HFF-Myc (cell line): ENCODE measurements at regions not wholly inside any gene's neighbourhood (a gene's known extent, or its start where the extent isn't known, plus 50 kb on each side); places are given as distances from the start of the nearest gene placed in this dataset.

Source experiments
- DNase-seq: peaks from one replicate; pipeline ENCODE4 v3.0.0-alpha.2; 2011; ENCODE audit warnings: low read depth; ENCODE audit errors: extremely low read depth
- H3K4me3 ChIP-seq: replicated peaks from 2 replicates; pipeline ENCODE4 v1.5.1; 2011; ENCODE audit warnings: low read depth, mild to moderate bottlenecking, control low read depth, low read length
- CTCF ChIP-seq: IDR thresholded peaks from 2 replicates; pipeline ENCODE4 v1.5.1; 2012; ENCODE audit warnings: mild to moderate bottlenecking, low read depth, low read length, control low read depth; ENCODE audit errors: missing control alignments

DNA sequence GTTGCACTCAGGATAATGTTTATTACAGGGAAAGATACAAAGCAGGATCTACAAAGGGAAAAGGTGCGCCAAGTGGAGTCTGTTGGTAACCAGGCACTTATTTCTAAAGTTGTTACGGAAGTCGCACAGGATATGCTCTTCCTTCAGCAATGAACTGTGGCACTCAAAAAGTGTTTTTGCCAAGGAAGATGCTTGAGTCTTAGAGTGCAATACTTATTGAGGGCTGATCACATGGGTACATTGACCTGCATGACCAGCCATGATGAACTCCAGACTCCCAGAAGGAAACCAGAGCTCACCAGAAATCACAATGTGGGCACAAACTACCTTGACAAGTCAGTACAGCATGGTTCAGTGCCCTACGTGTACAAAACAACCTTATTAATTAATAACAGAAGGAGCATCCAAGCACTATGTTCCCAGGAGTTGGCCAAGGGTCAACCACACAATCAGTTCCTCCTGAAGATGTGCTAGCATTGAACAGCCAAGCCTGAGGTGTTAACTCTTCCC lies 270.7 kb upstream of the TFAP2D start:
- no peak overlapping the region for H3K4me3 ChIP-seq
- DNase-seq, result no peak
- no peak for TF ChIP-seq CTCF

DNA sequence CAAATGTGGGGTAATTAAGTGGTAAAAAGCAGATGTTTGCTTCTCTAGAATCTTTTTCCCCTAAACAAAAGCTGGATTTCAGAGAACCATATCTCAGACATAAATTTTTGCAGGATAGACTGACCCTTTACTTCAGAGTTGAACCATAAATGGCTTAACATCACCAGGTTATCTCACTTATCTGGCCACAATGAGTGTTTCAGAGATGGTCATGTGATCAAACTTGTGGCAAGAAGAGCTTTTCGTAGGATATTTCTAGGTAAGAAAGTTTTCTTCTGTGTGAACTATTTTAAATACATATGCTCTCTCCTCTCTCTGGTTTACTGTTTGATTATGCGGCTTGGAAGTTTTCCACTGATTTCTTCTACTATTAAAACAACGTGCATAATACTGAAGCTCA lies 270.2 kb upstream of the TFAP2D start:
- DNase-seq, result no peak
- H3K4me3 ChIP-seq, result no peak overlapping the region
- TF ChIP-seq CTCF, result no peak

DNA sequence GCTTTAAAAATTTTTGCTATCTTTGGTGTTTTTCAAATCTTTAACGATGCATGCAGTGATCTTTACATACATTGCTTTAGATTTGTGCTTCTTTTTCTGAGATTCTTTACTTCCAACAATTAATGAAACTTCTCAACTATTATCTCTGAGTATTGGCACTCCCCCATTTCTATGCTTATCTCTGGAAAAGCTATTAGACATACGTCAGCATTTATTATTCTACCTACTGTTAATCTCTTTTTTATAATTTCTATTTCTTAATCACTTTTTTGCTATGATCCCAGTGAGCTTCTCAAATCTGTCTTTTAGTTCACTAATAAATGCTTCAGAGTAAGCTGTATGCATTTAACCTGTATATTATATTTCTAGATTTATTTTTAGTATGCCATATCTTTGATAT lies 264.2 kb upstream of the TFAP2D start:
- no peak for DNase-seq
- H3K4me3 ChIP-seq, result no peak overlapping the region
- TF ChIP-seq CTCF, result no peak

DNA sequence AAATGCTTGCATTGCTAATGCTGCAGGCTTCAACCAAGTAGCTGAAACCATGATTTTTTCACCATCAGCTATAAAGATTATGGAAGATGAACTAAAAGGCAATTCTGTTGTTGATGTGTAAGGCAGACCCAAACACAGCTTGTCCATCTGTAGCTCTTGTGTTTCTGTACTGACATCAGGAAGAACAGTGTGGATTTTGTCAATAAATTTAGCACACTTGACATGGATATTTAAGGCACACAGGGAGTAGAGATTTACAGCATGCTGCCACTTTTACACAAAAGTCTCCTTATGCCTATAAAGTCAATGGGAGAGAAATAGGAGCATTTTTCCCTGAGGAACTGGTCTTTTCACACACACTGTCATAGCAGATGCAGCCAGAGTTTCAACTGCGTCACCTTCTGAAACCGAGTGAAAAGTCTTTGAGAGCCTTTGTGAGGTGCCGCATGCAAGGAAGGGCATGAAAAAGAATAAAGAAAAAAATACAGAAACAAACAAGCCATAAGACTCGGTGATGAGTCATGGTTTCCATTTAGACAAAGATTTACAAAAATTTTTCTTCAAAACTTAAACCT lies 261.4 kb upstream of the TFAP2D start:
- no peak for TF ChIP-seq CTCF
- no peak overlapping the region for H3K4me3 ChIP-seq
- no peak for DNase-seq

DNA sequence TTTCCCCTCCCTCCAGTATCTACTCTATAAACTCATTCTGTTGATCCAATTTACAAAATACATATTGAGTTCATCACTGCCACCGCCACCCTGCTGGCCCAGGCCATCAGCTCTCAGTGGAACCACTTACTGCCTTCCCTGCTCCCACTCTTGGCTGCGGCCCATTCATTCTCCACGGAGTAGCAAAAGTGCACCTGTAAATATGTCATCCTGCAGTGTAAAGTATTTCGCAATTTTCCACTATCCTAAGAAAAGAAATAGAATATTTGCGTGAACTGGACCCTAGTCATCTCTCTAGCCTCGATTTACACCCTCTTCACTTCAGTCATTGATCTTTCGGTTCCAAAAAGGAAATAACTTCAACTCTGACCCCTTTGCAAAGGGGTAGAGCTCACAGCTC lies 258.3 kb upstream of the TFAP2D start:
- no peak overlapping the region for H3K4me3 ChIP-seq
- TF ChIP-seq CTCF, result no peak
- DNase-seq, result no peak

DNA sequence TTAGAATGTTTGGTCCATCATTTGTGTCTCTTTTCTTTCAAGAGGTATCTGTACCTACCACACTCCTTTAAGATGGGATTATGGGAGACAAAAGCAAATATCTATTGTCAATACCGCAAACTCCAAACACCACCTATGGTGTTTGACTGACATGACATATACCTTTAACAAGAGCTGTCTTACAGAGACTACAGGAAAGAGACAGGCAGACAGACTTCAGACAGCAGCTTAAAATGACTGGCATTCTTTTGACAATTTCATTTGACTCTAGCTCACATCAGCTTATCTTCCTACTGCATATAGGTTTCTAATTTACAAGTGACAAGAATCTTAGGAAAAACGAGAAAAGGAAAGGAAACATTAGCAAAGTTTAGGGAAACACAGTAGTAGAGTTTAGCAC lies 256.0 kb upstream of the TFAP2D start:
- no peak overlapping the region for H3K4me3 ChIP-seq
- no peak for DNase-seq
- TF ChIP-seq CTCF, result no peak

DNA sequence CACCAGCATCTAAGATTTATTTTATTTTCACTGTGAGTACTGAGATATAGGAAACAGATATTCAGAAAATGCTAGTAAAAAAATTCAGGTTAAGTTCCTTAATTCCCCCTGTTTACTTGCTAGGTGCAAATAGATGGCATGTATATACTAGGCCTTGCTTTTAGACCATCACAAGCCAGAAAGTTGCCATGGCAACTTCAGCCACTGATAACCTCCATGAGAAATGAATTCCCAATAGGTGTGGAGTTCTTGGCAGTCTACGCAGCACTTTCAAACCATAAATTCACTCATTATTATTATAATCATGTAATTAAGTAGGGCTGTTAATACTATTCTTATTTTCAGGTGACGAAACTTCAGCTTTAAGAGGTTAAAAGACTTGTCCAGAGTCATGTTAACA lies 251.6 kb upstream of the TFAP2D start:
- DNase-seq, result no peak
- TF ChIP-seq CTCF, result no peak
- H3K4me3 ChIP-seq, result no peak overlapping the region
